A673 (cell line): ENCODE measurements at regions not wholly inside any gene's neighbourhood (a gene's known extent, or its start where the extent isn't known, plus 50 kb on each side); places are given as distances from the start of the nearest gene placed in this dataset.

Experiments used
- BruUV-seq: library from RNA; stranded (reverse); fragments of 400-500 nt; replicated peaks from 2 replicates; lab custom pipeline; 2021; lab: Mats Ljungman, UMichigan
- CTCF ChIA-PET: fragments of 300-600 bp; sonication (Branson Sonifier 250); formaldehyde crosslinking; loops from one replicate; lab custom pipeline; 2022; ENCODE audit warnings: antibody characterized with exemption; lab: Charles Lee
- POLR2A ChIA-PET: fragments of 300-600 bp; sonication (Branson Sonifier 250); formaldehyde crosslinking; loops from one replicate; lab custom pipeline; 2022; ENCODE audit warnings: antibody characterized with exemption; ENCODE audit not compliant: low non-redundant PET; lab: Charles Lee
- DNase-seq: peaks from one replicate; pipeline ENCODE4 v3.0.0-alpha.2; 2015; ENCODE audit warnings: low spot score
- H3K27ac ChIP-seq: fragments of 200-600 bp; sonication (generic); 2 replicates; pipeline ENCODE4 v1.5.1; 2016; ENCODE audit warnings: mixed run types, low read depth, mild to moderate bottlenecking, mixed read lengths, antibody characterized with exemption, low read length; ENCODE audit not compliant: poor library complexity, severe bottlenecking
- H3K27me3 ChIP-seq: fragments of 200-600 bp; sonication (generic); replicated peaks from 2 replicates; pipeline ENCODE4 v1.6.1; 2017; ENCODE audit warnings: mixed run types, low read depth, mild to moderate bottlenecking, mixed read lengths, antibody characterized with exemption, low read length; ENCODE audit not compliant: insufficient read depth, poor library complexity
- H3K36me3 ChIP-seq: fragments of 200-600 bp; sonication (generic); 2 replicates; pipeline ENCODE4 v1.6.1; 2016; ENCODE audit warnings: mixed run types, mild to moderate bottlenecking, mixed read lengths, antibody characterized with exemption, low read length; ENCODE audit not compliant: insufficient read depth, poor library complexity, severe bottlenecking
- H3K4me1 ChIP-seq: fragments of 200-600 bp; sonication (generic); 2 replicates; pipeline ENCODE4 v1.6.1; 2017; ENCODE audit warnings: mixed run types, mild to moderate bottlenecking, mixed read lengths, antibody characterized with exemption, low read length; ENCODE audit not compliant: insufficient read depth, poor library complexity, severe bottlenecking
- H3K4me3 ChIP-seq: fragments of 200-600 bp; sonication (generic); 2 replicates; pipeline ENCODE4 v1.5.1; 2016; ENCODE audit warnings: low read depth, mixed run types, mild to moderate bottlenecking, mixed read lengths, low read length; ENCODE audit not compliant: poor library complexity, severe bottlenecking
- H3K9me3 ChIP-seq: fragments of 200-600 bp; sonication (generic); 2 replicates; pipeline ENCODE4 v1.6.1; 2016; ENCODE audit warnings: mixed run types, low read depth, mild to moderate bottlenecking, mixed read lengths, antibody characterized with exemption, low read length; ENCODE audit not compliant: poor library complexity, severe bottlenecking
- CTCF ChIP-seq: fragments of 300-800, 200-600 bp; sonication (generic); conservative IDR thresholded peaks from 2 replicates; pipeline ENCODE4 v1.5.1; 2017; ENCODE audit warnings: low read depth, mild to moderate bottlenecking, antibody characterized with exemption, low read length, moderate library complexity, mixed read lengths
- EZH2 ChIP-seq: fragments of 200-600 bp; sonication (generic); IDR thresholded peaks from 2 replicates; pipeline ENCODE4 v1.6.1; 2017; ENCODE audit warnings: borderline replicate concordance, low read depth, mild to moderate bottlenecking, mixed read lengths, antibody characterized with exemption, low read length; ENCODE audit not compliant: poor library complexity, severe bottlenecking
- intact Hi-C: fragments of 100-400 bp; cut with micrococcal nuclease; formaldehyde crosslinking; loops from one replicate; pipeline ENCODE4 v1.10.0; 2022; ENCODE audit not compliant: unreplicated experiment

- ChIA-PET POLR2A (no interaction called here), CTCF (no interaction called here)
- TF ChIP-seq CTCF (no peak), EZH2 (no peak)
- Histone ChIP-seq H3K9me3 (no peaks in the 10 kb centered on the region), H3K4me3 (no peak overlapping the region), H3K4me1 (no peaks in the 10 kb centered on the region), H3K27me3 (peaks cover 3% of the 10 kb centered on the region), H3K27ac (no peak overlapping the region), H3K36me3 (no peaks in the 10 kb centered on the region)
- intact Hi-C loops: no loop called here
- no TSS peak for BruUV-seq
- no peak for DNase-seq
These were observed 1591.3 kb downstream of the EFNB2 start for GRCh38 chr13:104944176-104944575.

GRCh38 chr13:104943331-104943730 is 1592.1 kb downstream of the EFNB2 start:
- no peaks in the 10 kb centered on the region for H3K9me3 ChIP-seq
- H3K4me1 ChIP-seq: no peaks in the 10 kb centered on the region
- CTCF ChIA-PET: no interaction called here
- no peaks in the 10 kb centered on the region for H3K36me3 ChIP-seq
- BruUV-seq: no TSS peak
- no peak for DNase-seq
- TF ChIP-seq CTCF (no peak), EZH2 (no peak)
- H3K27ac ChIP-seq: no peak overlapping the region
- intact Hi-C loops: no loop called here
- POLR2A ChIA-PET: no interaction called here
- peaks cover 3% of the 10 kb centered on the region for H3K27me3 ChIP-seq
- H3K4me3 ChIP-seq: no peak overlapping the region

GRCh38 chr13:104937881-104938280 is 1597.6 kb downstream of the EFNB2 start:
- Histone ChIP-seq H3K27ac (no peak overlapping the region), H3K27me3 (peaks cover 3% of the 10 kb centered on the region), H3K4me1 (no peaks in the 10 kb centered on the region), H3K36me3 (no peaks in the 10 kb centered on the region), H3K4me3 (no peak overlapping the region), H3K9me3 (no peaks in the 10 kb centered on the region)
- intact Hi-C loops: no loop called here
- no TSS peak for BruUV-seq
- DNase-seq: no peak
- CTCF ChIA-PET: no interaction called here
- TF ChIP-seq CTCF (no peak), EZH2 (no peak)
- POLR2A ChIA-PET: no interaction called here
